Breast epithelium (tissue), 3 donors: ENCODE measurements at regions not wholly inside any gene's neighbourhood (a gene's known extent, or its start where the extent isn't known, plus 50 kb on each side); places are given as distances from the start of the nearest gene placed in this dataset.

Experiments used
- POLR2A ChIP-seq: fragments of 450-650 bp; IDR thresholded peaks from one replicate; pipeline ENCODE4 v1.6.1; 2016; ENCODE audit warnings: antibody characterized with exemption, mild to moderate bottlenecking, moderate library complexity
- POLR2AphosphoS5 ChIP-seq, 3 donors: sonication (generic); formaldehyde crosslinking; IDR thresholded peaks; one replicate each; pipeline ENCODE4 v1.6.1; 2017; ENCODE audit warnings: antibody characterized with exemption in 3 of 3
- TF ChIP-seq, protein P1 (sequence below), 3 donors: fragments of 450-650 bp; IDR thresholded peaks; one replicate each; pipeline ENCODE4 v1.5.1; 2016 to 2017; ENCODE audit warnings: antibody characterized with exemption in 3 of 3, mild to moderate bottlenecking in 3 of 3, moderate library complexity in 3 of 3

GRCh38 chr16:75899163-75899562 is 172.9 kb upstream of the CPHXL start:
- TF ChIP-seq, protein P1, sequence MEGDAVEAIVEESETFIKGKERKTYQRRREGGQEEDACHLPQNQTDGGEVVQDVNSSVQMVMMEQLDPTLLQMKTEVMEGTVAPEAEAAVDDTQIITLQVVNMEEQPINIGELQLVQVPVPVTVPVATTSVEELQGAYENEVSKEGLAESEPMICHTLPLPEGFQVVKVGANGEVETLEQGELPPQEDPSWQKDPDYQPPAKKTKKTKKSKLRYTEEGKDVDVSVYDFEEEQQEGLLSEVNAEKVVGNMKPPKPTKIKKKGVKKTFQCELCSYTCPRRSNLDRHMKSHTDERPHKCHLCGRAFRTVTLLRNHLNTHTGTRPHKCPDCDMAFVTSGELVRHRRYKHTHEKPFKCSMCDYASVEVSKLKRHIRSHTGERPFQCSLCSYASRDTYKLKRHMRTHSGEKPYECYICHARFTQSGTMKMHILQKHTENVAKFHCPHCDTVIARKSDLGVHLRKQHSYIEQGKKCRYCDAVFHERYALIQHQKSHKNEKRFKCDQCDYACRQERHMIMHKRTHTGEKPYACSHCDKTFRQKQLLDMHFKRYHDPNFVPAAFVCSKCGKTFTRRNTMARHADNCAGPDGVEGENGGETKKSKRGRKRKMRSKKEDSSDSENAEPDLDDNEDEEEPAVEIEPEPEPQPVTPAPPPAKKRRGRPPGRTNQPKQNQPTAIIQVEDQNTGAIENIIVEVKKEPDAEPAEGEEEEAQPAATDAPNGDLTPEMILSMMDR (IDR thresholded peaks at IDR 0.05): no peak
- TF ChIP-seq POLR2A: no peak
- no peak for TF ChIP-seq POLR2AphosphoS5 (IDR thresholded peaks at IDR 0.05)
